ENCODE measurements at regions not wholly inside any gene's neighbourhood (a gene's known extent, or its start where the extent isn't known, plus 50 kb on each side); places are given as distances from the start of the nearest gene placed in this dataset.

- no peak for TF ChIP-seq CTCF (IDR thresholded peaks at IDR 0.05)
- TF ChIP-seq EP300 (IDR thresholded peaks at IDR 0.05): no peak
These were observed 1068.0 kb upstream of the ZEB2 start for GRCh38 chr2:145587922-145588321.
